ENCODE measurements at regions not wholly inside any gene's neighbourhood (a gene's known extent, or its start where the extent isn't known, plus 50 kb on each side); places are given as distances from the start of the nearest gene placed in this dataset.
A peak's percentile ranks its signal among the peaks of the same experiment; 100 is the strongest.
"Not testable (repeated sequence)": the region's sequence is repeated elsewhere in the genome, so short reads cannot be mapped to it uniquely, and the experiment has no call there.

DNA sequence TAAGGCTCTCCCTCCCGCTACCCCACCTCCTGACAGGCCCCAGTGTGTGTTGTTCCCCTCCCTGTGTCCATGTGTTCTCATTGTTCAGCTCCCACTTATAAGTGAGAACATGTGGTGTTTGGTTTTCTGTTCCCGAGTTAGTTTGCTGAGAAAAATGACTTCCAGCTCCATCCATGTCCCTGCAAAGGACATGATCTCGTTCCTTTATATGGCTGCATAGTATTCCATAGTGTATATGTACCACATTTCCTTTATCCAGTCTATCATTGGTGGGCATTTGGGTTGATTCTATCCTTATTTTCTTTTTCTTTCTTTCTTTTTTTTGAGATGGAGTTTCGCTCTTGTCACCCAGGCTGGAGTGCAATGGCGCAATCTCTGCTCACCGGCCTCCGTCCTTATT, 57.8 kb upstream of the RASSF3 start:
- not testable (repeated sequence) for H3K9me3 Mint-ChIP-seq, H3K4me1 Mint-ChIP-seq, H3K27ac Mint-ChIP-seq, H3K27me3 Mint-ChIP-seq, DNase-seq, H3K4me3 Mint-ChIP-seq, ATAC-seq

- H3K4me3 Mint-ChIP-seq, H3K9me3 Mint-ChIP-seq, H3K27ac Mint-ChIP-seq, H3K4me1 Mint-ChIP-seq, H3K27me3 Mint-ChIP-seq, DNase-seq, ATAC-seq: not testable (repeated sequence)
Observed at GRCh38 chr12:64553689-64554088, 56.6 kb upstream of the RASSF3 start.

DNA sequence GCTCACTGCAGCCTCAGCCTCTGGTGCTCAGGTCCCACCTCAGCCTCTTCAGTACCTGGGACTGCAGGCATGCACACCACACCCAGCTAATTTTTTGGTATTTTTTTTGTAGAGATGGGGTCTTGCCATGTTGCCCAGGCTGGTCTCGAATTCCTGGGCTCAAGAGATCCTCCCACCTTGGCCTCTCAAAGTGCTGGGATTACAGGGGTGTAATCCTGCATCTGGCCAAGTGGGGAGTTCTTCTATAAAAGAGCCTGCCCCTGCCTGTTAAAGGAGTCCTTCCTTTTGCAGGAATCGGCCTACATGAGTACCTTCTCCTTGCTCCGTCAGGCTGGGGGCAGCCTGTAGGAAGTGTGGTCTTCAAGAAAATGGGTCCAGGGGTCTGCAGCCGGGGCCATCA, 54.1 kb upstream of the RASSF3 start:
- H3K4me3 Mint-ChIP-seq, result no peak overlapping the region
- ATAC-seq (no peak), DNase-seq (no peak)
- no peak overlapping the region for H3K27ac Mint-ChIP-seq
- H3K27me3 Mint-ChIP-seq, result no peaks in the 10 kb centered on the region
- H3K9me3 Mint-ChIP-seq, result no peaks in the 10 kb centered on the region
- peaks cover 1% of the 10 kb centered on the region for H3K4me1 Mint-ChIP-seq

DNA sequence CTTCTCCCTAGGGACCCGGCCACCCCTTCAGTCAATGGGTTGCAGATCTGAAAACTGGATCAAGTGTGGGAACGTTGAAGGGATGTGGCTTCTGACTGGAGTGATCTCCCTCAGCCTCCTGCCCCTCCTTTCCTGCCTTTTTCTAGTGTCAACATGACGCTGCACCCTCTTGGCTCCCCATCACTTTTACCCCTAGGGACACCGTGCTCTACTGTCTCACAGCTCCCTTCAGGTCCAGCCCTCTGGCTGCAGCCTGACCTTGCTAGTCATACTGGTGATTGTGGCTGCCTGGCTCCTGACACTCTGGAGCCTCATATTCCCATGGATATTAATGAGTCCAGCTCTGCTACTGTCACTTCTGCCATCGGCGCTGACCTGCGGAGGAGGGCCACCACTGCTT, 51.5 kb upstream of the RASSF3 start:
- no peaks in the 10 kb centered on the region for H3K9me3 Mint-ChIP-seq
- H3K4me3 Mint-ChIP-seq, result no peak overlapping the region
- no peak for ATAC-seq
- DNase-seq, result no peak
- no peak overlapping the region for H3K27ac Mint-ChIP-seq
- H3K4me1 Mint-ChIP-seq, result peaks cover 5% of the 10 kb centered on the region
- no peaks in the 10 kb centered on the region for H3K27me3 Mint-ChIP-seq

- Mint-ChIP-seq H3K27me3 (no peaks in the 10 kb centered on the region), H3K4me3 (no peak overlapping the region), H3K27ac (peak overlapping the region in 1 of 2 donors; percentile 3), H3K9me3 (no peaks in the 10 kb centered on the region), H3K4me1 (peaks cover 5% of the 10 kb centered on the region)
- peak; percentile 77 for ATAC-seq
- DNase-seq, result no peak
Observed at GRCh38 chr12:64560396-64561301, 49.6 kb upstream of the RASSF3 start.

Measured in stimulated activated naive CD8-positive, alpha-beta T cell treated with anti-CD3 and anti-CD28 coated beads, Interleukin-15, amount 100 ng/mL, for 72 hours (primary cell).